Left forelimb (tissue), 1 donor: ENCODE measurements at regions not wholly inside any gene's neighbourhood (a gene's known extent, or its start where the extent isn't known, plus 50 kb on each side); places are given as distances from the start of the nearest gene placed in this dataset.
"Not testable (repeated sequence)": the region's sequence is repeated elsewhere in the genome, so short reads cannot be mapped to it uniquely, and the experiment has no call there.

ENCODE experiments used
- DNase-seq: peaks from one replicate; pipeline ENCODE4 v3.0.0-alpha.2; 2018; ENCODE audit warnings: low spot score

- no peak for DNase-seq
Observed at GRCh38 chr2:216775043-216775453, 79.7 kb upstream of the IGFBP5 start.

- no peak for DNase-seq
Observed at GRCh38 chr2:216774620-216775019, 79.3 kb upstream of the IGFBP5 start.

- no peak for DNase-seq
Observed at GRCh38 chr2:216774180-216774579, 78.8 kb upstream of the IGFBP5 start.

GRCh38 chr2:216773072-216773471 is 77.7 kb upstream of the IGFBP5 start:
- DNase-seq, result no peak

DNA sequence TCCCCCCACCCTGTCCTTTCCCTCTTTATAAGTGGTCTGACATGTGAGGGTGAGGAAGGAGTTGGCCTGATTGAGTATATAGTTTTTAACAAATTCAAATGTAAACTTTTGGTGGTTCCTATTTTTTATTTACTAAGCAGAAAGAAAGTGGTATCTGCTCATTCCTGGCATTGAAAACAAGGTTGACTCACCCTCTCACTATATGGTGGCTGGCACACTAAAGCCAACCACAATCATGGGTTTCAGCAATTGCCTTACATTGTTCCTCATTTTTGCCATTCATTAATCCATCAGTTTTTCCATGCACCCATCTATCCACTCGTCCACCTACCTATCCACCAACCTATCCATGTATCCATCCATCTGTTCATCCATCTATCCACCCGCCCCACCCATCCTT is 75.4 kb upstream of the IGFBP5 start:
- no peak for DNase-seq

GRCh38 chr2:216770050-216770449 is 74.7 kb upstream of the IGFBP5 start:
- DNase-seq, result no peak

- no peak for DNase-seq
Observed at GRCh38 chr2:216769626-216770025, 74.3 kb upstream of the IGFBP5 start.

- DNase-seq, result no peak
Observed at GRCh38 chr2:216768908-216769411, 73.6 kb upstream of the IGFBP5 start.

GRCh38 chr2:216765761-216766262 is 70.5 kb upstream of the IGFBP5 start:
- DNase-seq, result no peak

DNA sequence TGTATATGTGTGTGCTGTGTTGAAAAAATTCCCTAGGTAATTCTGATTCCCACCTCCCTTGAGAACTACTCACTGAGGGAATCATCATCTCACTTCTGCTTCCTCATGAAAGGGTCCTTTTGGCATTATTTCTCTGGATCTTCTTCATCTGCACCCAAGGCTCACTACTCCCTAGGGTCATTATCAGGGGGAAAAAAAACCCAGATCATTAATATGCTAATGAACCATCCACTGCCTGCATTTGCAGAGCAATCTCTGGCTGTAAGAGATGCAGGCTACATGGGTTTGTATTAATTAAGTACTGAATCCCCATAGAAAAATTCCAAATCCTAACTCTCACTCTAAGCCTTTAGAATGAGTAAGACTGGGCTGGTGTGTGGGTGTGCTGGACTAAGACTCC is 68.0 kb upstream of the IGFBP5 start:
- no peak for DNase-seq

GRCh38 chr2:216761809-216762208 is 66.5 kb upstream of the IGFBP5 start:
- DNase-seq, result no peak

GRCh38 chr2:216761133-216761532 is 65.8 kb upstream of the IGFBP5 start:
- DNase-seq, result no peak

GRCh38 chr2:216758256-216759155 is 63.2 kb upstream of the IGFBP5 start:
- no peak for DNase-seq

- no peak for DNase-seq
Observed at GRCh38 chr2:216757532-216757931, 62.2 kb upstream of the IGFBP5 start.

DNA sequence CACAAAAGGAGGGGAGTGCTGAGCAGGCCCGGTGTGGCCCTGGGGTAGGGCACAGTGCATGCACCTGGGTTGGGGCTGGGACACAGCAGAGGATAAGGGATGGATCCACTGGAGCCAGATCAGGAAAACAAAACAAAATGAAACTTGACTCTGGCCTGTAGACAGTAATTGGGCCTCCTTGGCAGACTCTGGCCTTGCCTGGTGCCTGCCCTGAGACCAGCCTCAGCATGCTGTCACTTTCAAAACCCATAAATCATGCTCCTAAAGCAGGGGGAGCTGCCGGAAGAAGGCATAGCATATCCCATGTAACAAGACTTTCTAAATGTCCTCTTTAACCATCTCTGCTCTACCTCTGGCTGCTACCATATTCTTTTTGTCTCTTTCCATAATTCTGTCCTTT is 61.1 kb upstream of the IGFBP5 start:
- no peak for DNase-seq

DNA sequence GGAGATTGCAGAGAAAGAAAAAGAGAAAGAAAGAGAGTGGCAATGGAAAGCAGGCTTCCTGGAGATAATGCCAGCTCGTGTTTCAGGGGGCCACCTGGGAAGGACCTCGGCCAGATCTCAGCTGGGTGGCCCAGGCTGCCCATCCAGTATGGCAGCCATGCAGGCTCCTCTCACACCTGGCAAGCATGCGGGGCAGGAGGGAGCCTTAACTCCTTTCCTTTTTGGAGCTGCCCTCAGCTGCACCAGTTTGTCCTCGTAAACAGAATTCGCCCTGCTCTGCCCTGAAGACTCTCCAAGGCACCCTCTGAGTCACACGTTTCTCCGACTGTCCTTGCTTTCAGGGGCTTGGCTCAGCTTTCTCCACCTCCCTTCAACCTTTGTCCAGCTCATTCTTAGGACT is 59.5 kb upstream of the IGFBP5 start:
- DNase-seq, result no peak

DNA sequence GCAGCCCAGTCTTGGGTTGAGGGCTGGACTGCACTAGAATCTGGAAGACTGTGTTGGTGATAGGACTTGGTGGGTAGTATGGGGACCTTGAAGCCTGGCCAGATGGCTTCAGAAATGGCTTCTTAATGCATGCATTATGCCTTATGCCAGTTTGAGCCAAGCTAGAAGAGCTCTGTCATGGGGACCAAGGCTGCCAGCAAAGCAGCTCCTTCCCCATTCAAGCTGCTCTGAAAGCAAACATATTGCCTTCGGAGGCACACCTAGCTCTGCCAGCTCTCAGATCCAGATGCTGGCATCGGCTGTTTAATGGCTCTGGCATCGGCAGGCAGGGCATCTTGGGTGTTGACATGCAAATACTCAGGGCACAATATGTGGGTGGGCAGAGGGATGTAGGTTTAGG is 59.0 kb upstream of the IGFBP5 start:
- no peak for DNase-seq

GRCh38 chr2:216752855-216753505 is 57.6 kb upstream of the IGFBP5 start:
- DNase-seq, result no peak

DNA sequence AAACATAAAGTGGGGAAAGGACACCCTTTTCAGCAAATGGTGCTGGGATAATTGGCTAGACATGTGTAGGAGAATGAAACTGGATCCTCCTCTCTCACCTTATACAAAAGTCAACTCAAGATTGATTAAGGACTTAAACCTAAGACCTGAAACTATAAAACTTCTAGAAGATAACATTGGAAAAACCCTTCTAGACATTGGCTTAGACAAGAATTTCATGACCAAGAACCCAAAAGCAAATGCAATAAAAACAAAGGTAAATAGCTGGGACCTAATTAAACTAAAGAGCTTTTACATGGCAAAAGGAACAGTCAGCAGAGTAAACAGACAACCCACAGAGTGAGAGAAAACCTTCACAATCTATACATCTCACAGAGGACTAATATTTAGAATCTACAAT is 55.4 kb upstream of the IGFBP5 start:
- DNase-seq, result not testable (repeated sequence)

DNA sequence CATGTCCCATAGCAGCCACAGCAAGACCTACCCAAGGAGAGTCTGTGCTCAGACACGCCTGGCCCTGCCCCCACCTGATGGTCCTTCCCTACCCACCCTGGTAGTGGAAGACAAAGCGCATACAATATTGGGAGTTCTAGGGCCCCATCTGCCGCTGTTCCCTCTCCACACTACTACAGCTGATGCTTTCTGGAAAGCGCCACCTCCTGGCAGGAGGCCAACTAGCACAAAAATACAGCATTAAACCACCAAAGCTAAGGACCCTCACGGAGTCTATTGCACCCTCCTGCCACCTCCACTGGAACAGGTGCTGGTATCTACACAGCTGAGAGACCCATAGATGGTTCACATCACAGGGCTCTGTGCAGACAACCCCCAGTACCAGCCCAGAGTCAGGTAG is 50.9 kb upstream of the IGFBP5 start:
- DNase-seq, result not testable (repeated sequence)

DNA sequence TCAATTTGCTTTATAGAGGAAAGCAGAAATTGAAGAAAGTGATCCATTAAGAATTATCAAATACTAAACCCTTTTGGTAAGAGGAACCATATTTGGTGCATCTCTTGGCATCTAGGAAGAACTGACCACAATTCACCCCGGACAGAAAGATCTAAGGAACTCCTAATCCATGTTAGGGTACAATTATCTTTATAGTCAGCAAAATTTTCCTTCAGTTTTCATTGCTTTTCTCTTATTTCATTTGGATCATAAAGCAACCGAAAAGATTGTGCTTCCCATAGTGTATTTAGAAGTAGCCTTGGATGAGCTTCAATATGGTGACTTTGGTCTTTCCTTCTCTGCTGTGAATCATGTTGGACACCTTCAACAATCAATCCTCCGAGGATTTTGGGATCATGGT is 50.1 kb upstream of the IGFBP5 start:
- DNase-seq, result no peak
